Kidney tubule cell (primary cell): ENCODE measurements at regions not wholly inside any gene's neighbourhood (a gene's known extent, or its start where the extent isn't known, plus 50 kb on each side); places are given as distances from the start of the nearest gene placed in this dataset.
"Not testable (repeated sequence)": the region's sequence is repeated elsewhere in the genome, so short reads cannot be mapped to it uniquely, and the experiment has no call there.

ENCODE experiments used
- DNase-seq: peaks from one replicate; pipeline ENCODE4 v3.0.0-alpha.2; 2018; ENCODE audit warnings: low spot score

DNA sequence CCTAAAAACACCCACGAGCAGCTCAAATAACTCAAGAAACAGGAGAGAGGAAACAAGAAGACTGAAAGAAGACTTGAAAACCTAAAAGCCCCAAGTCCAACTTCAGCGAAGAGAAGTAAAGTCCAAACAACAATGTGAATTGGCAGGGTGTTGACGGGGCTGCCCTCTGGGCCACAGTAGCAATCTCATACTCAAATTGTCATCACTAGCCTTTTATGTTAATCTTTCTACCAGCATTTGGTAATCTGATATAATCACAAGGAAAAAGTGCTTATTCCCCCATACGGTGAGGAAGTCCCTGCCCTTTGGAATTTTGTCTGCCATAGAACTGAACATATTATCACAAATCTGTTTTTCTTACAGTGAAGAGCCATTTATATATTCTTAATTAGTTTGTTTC lies 51.5 kb upstream of the IFNE start:
- no peak for DNase-seq

- no peak for DNase-seq
These were observed 53.3 kb upstream of the IFNE start for GRCh38 chr9:21535396-21535795.

- DNase-seq = peak; percentile 29
These were observed 60.7 kb upstream of the IFNE start for GRCh38 chr9:21542787-21543186.

GRCh38 chr9:21543187-21543586 lies 61.1 kb upstream of the IFNE start:
- DNase-seq = peak; percentile 27

- not testable (repeated sequence) for DNase-seq
These were observed 61.7 kb upstream of the IFNE start for GRCh38 chr9:21543816-21544215.

DNA sequence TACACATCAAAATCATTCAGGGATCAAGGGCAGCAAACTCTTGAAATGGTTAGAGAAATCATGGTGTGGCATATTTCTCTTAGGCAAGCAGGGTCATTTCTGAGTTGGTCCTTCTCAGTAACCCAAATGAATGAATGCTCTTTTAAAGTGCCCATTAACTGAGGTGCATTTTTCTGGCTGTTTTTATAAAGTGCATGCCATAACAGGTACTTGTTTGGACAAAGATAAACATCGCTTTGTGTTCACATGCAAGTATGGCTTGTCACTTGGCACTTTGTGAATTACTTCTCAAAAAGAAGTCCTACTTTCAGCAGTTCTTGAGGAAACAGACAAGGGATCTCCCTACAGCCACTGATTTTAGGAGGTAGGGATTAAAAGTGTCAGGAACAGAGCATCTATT lies 64.8 kb upstream of the IFNE start:
- no peak for DNase-seq

DNA sequence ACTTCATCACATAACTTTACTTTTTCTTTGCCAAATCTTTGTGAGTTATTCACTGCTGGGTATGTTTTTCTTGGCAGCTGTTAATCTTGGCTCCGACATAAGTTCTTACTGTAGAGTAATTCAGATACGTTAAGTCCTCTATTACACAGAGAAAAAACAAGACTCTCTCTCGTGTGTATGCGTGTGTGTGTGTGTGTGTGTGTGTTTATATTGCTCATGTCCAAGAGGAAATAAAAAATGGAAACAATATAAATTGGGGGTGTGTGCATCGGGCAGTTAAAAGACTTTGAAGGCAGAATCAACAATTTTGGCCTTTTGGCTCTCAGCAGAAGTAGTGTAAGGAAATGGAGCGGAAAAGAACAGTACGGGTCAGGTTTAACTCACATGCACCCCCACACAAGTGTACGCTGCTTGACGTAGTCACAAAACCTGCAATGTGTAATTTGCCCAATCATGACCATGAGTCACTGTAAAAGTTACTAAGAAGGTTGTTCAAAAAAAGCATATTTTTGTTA lies 67.2 kb upstream of the IFNE start:
- DNase-seq = peak; percentile 79

- no peak for DNase-seq
These were observed 67.8 kb upstream of the IFNE start for GRCh38 chr9:21549890-21550289.

- no peak for DNase-seq
These were observed 68.3 kb upstream of the IFNE start for GRCh38 chr9:21550392-21550791.

DNA sequence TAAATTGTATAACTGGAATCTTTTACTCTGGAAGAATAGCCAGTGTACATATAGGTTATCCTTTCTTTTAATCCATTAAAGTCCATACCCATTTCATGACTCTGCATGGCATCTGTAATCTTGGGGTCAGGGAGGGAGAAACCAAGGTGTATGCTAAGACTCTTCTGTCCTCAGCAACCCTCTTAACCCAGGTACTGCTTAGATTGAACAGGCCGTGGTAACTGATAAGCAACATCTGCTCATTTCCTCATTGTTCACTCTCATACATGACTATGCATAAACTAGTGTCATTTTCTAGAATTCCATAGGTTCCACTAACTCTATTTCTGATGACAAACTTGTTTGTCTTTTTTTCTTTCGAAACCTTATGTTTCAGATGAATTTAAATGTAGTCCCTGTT lies 69.3 kb upstream of the IFNE start:
- no peak for DNase-seq

DNA sequence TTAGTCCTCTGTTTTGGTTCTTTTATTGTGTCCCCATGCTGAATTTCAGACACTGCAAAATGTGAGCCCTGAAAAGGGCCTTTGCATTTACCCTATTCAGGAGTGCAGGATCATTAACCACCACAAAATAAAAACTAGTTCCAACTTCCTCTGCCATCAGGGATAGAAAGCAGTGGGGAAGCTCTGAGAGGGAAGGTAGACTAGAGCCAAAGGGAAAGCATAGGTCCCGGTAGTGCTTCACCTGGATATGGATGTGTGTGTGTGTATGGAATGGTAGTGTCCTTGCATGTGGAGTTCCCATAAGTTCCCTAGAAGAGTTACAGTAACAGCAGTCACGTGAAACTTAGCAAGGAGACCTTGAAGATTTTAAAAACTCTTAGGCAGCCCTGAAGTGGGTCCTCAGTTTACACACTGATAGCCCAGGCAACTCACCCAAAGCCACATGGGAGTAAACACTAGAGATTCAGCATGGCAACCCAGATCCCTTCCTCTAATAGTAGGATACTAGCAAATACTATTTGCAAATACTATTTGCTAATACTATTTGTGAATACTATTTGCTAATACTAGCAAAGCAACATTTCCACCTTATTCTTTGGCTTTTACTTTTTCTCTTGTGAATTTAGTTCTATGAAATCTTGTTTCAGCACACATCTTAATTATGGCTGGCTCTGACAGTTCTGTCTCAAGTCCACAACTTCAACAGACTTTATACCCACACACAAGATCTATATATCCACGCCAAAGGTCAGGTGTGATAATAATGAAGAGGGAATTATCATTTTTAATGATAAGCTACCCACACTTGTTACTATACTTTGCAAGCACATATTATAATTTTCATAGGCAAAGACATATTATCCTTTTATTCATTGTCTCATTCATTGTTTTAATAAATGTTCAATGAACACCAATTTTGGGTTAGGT lies 70.4 kb upstream of the IFNE start:
- DNase-seq = no peak

DNA sequence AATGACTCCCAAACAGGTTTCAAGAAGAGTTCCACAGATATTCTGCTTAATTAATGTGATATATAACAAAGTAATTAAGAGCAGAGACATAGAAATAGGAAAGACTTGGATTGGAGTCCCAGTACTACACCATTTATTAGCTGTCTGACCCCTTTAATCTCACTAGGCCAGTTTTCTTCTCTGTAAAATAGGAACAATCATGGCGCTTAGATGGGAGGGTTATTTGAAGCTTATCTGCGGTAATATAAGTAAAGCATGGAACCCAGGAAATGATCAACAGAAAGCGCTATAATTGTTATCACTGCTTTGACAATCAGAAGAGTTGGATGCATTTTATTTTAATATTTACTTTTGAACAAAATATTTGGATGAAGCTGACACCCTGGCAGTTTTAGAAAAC lies 71.3 kb upstream of the IFNE start:
- DNase-seq = no peak

DNA sequence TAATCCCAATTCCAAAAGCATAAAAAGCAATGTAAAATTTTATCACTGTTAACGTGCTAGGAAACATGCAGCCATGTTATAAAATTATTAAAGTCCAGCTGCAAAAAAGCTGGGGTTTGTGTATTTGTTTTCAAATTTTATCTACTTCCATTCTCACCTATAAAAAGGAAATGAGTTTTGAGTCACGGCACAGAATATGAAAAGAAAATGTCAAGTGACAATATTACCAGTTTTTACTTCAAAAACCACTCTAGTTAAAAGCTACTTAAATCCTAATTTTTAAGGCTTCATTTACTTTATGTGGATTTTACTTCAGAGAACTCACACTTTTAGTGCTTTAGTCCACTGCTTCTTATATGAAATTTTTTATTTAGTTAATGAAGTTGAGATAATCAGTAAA lies 72.7 kb upstream of the IFNE start:
- DNase-seq = no peak

DNA sequence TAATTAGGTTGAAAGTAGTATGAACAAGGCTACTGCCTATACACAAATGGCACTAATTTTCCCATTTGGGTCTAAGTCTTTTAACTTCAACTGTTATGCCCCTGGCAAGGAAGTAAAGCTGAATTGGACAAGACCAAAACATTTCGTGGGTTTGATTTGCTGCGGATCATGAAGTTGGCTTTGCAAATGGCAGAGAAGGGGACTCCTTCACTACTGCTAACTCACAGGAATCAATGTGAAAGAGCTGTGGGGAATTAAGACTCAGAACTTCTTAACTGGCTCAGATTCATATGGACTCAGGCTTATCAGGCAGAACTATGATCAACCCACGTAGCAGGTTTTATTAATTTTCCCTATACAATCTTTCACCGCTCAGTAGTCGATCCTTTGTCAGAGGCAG lies 73.8 kb upstream of the IFNE start:
- peak; percentile 22 for DNase-seq

GRCh38 chr9:21556581-21557427 lies 74.7 kb upstream of the IFNE start:
- no peak for DNase-seq

DNA sequence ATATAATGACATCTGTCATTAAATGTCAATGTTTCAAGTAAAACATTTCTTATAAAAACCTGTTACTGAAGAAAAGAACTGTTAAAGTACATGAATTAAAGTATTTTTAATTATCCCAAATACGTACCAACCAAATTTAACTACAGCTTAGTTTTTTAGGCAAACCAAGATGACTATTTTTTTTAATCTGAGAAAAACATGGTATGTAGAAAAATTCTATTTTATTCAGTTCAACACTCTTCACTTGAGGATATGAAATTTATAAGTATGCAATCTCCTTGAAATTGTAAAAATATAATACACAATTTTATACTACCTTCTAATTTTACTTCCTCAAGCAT lies 75.3 kb upstream of the IFNE start:
- no peak for DNase-seq

GRCh38 chr9:21558079-21558478 lies 76.0 kb upstream of the IFNE start:
- no peak for DNase-seq

- DNase-seq = peak; percentile 50
These were observed 76.7 kb upstream of the IFNE start for GRCh38 chr9:21558615-21559401.

DNA sequence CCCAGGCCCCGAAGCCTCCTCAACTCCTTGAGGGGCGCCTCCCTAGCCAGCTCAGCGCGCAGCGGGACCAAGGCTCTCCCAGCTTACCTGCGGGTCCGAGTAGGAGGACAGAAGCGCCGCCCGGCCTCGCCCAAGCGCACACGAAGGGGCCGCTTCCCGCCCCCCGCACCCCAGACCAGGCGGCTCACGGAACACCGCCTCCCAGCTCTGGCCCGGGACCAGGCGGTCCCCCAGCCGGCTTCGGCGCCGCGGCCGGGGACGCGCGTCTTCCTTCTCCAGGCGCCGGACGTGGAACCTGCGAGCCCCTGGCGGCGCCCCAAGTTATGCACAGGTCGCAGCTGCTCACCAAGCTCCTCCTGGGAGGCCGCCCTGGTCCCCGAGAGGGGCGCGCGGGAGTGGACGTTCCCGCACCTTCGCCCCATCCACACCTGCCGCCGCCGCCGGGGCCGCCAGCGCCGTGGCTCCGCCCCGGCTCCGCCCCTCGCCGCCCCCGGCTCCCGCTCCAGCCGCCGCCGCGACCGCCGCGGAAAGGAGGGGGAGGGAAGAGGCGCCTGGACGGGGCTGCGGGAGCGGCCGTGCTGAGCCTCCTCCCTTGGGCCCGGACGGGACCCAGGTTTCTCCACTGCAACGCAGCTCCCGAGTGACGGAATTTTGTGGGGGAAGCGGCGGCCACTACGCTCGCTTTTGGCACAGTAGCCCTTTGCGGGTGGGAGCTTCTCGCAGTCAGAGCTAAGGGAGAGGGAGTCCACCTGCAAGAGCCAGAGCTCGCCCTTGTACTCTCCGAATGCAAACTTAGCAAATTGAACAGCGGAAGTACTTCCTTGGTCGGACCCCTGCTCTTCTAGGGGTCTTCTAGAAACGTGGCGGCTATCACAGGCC lies 77.5 kb upstream of the IFNE start:
- peak; percentile 87 for DNase-seq

GRCh38 chr9:21560281-21560745 lies 78.2 kb upstream of the IFNE start:
- no peak for DNase-seq

DNA sequence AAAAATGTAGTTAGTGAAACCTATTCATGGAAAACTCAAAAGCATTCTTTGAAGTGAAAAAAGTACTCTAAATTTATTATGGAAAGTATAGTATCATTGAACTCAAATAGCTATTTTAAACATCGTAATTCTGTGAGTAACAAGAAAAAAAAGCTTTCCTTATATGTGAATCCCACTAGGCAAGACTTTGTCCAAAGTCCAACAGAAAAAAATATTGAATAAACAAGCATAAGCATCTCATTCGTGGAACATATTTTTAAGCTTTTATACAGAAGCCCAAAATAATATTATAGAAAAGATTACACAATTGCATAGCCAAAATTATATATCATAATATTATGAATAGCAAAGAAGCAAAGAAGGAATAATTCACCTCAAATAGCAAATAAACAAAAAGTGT lies 79.4 kb upstream of the IFNE start:
- DNase-seq = no peak
